ES-I3 (cell line): ENCODE measurements at regions not wholly inside any gene's neighbourhood (a gene's known extent, or its start where the extent isn't known, plus 50 kb on each side); places are given as distances from the start of the nearest gene placed in this dataset.
"Not testable (repeated sequence)": the region's sequence is repeated elsewhere in the genome, so short reads cannot be mapped to it uniquely, and the experiment has no call there.

Source experiments
- H3K36me3 ChIP-seq: 2 replicates; pipeline ENCODE4 v1.6.1; 2013; ENCODE audit warnings: mild to moderate bottlenecking, low read length, control low read depth, moderate library complexity; ENCODE audit not compliant: insufficient read depth
- H3K4me1 ChIP-seq: 2 replicates; pipeline ENCODE4 v1.6.1; 2013; ENCODE audit warnings: mild to moderate bottlenecking, control low read depth, low read length; ENCODE audit not compliant: insufficient read depth
- H3K9ac ChIP-seq: 2 replicates; pipeline ENCODE4 v1.6.1; 2013; ENCODE audit warnings: low read depth, mild to moderate bottlenecking, low read length, moderate library complexity
- H3K9me3 ChIP-seq: 2 replicates; pipeline ENCODE4 v1.6.1; 2013; ENCODE audit warnings: mild to moderate bottlenecking, low read length, moderate library complexity; ENCODE audit not compliant: control insufficient read depth, insufficient read depth

DNA sequence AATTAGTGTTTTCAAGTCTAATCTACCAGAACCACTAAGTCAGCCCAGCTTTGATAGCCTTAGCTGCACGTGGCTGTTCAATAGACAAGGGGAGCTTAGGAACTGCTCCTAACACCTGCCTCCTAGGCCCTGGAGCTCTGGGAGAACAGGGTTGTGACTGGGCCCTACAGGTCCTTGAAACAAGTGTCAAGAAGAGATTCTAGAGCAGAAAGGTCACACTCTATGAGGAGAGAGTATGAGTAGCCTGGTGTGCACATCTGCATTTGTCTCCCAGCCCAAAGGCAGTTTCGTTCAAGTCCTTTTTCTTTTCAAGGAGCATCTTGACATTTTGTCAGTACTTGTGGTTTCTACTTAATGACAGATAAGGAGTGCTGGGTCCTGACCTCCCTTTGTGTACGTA, 206.1 kb downstream of the PRELID2 start:
- no peak overlapping the region for H3K9ac ChIP-seq
- peaks cover under 1% of the 10 kb centered on the region; the same call in 1 of the 2 replicates for H3K9me3 ChIP-seq
- no peaks in the 10 kb centered on the region for H3K4me1 ChIP-seq
- H3K36me3 ChIP-seq: no peaks in the 10 kb centered on the region

DNA sequence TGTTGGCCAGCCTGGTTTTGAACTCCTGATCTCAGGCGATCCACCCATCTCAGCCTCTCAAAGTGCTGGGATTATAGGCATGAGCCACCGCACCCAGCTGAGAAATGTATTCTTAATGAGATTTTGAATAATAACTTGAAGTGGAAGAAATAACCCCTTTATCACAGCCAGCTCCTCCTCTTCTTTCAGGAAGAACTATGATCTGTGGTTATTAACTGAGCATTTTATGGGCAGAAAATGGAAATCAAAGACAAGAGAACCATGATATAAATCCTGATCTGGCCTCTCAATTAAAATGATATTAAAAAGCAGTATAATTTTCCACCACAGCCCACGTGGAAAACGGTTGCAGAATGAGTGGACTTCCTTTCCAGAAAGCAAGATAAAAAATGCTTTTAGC, 206.6 kb downstream of the PRELID2 start:
- Histone ChIP-seq H3K36me3 (no peaks in the 10 kb centered on the region), H3K9ac (no peak overlapping the region), H3K9me3 (peaks cover 5% of the 10 kb centered on the region; the same call in 1 of the 2 replicates), H3K4me1 (no peaks in the 10 kb centered on the region)

DNA sequence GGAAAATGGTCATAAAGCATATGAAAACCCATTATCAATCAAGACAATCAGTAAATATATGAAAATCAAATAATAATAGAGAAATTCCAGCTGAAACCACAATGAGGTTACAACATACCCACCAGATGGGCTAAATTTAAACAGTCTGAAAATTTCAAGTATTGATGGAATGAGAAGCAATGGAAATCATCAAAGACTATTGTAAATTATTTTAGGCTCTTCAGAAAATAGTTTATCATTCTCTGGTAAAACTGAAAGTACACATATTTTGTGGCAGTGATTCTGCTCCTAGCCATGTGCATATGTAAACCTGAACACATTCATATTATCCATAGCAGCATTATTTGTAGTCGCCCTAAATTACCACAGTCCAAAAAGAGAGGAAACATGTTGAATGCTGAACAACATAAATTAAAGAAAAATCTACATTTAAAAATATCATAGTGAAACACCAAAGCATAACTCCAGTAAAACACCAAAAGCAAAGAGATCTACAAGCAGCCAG, 215.3 kb downstream of the PRELID2 start:
- no peaks in the 10 kb centered on the region for H3K4me1 ChIP-seq
- H3K9me3 ChIP-seq: peaks cover 8% of the 10 kb centered on the region
- H3K36me3 ChIP-seq: no peaks in the 10 kb centered on the region
- H3K9ac ChIP-seq: no peak overlapping the region

DNA sequence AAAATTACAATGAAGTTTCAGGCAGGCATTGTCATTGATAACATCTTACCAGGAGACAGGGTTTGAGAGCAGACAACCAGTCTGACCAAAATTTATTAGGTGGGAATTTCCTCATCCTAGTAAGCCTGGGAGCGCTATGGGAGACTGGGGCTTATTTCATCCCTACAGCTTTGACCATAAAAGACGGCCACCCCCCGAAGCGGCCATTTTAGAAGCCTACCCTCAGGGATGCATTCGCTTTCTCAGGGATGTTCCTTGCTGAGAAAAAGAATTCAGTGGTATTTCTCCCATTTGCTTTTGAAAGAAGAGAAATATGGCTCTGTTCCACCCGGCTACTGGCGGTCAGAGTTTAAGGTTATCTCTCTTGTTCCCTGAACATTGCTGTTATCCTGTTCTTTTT, 218.4 kb downstream of the PRELID2 start:
- H3K9me3 ChIP-seq, H3K9ac ChIP-seq, H3K4me1 ChIP-seq, H3K36me3 ChIP-seq: not testable (repeated sequence)

DNA sequence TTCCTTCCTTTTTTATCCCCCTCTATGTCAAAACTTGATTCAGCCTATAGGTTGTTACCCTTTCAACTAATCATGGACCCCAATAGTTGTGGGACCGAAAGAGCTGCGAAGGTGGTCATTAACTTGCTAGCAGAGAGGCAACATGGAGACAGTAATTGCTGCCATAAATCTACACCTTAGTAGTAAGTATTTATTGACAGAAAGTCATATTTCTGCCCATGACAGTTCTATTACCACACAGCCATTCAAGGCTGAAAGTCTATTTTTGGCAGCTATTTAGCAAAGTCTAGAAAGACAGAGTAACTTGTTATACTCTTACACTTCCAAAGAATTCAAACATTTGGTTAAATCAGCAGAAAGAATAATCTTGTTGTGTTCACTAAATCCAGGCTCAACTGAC, 236.2 kb downstream of the PRELID2 start:
- Histone ChIP-seq H3K4me1 (no peaks in the 10 kb centered on the region), H3K9ac (no peak overlapping the region), H3K9me3 (no peaks in the 10 kb centered on the region)

DNA sequence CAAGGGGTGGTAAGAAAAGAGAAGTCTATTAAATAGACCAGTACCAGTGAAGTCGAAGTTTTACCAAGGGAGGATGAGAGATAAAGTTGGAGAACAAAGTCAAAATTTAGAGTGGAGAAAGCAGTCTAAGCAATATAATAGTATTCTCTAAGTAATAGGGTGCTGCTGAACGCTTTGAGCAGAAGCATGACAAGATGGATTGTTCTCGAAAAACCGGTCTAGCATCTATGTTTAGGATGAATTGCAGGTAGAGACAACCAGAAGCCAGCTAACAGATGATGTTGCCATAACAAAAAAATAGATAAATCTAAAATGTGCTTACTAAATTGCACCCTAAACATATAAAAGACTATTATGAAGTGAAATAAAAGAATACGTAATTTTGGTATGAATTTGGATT, 237.0 kb downstream of the PRELID2 start:
- H3K36me3 ChIP-seq: no peaks in the 10 kb centered on the region
- H3K9me3 ChIP-seq: no peaks in the 10 kb centered on the region
- H3K4me1 ChIP-seq: no peaks in the 10 kb centered on the region
- no peak overlapping the region for H3K9ac ChIP-seq

More for the DNA sequence above, 236.2 kb downstream of the PRELID2 start:
- H3K36me3 ChIP-seq: no peaks in the 10 kb centered on the region

DNA sequence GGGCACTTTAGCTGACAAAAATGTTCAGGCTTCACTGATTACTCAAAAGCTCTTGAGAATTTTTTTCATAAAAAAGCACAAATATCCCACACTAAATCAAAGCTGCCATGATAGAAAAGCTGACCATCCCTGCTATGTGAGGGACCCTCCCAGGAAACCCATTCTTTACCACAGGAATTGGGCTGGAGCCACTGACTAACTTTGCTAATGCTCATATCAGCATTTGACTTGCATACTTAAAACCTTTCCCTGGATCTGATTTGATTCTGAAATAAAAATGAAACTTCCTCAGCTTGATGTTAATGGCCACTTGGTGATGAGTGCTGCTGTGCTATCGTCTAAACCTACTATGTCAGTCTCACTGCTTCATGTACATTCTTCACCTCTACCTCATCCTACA, 243.6 kb downstream of the PRELID2 start:
- no peaks in the 10 kb centered on the region for H3K36me3 ChIP-seq
- no peak overlapping the region for H3K9ac ChIP-seq
- H3K4me1 ChIP-seq: no peaks in the 10 kb centered on the region
- no peaks in the 10 kb centered on the region for H3K9me3 ChIP-seq

DNA sequence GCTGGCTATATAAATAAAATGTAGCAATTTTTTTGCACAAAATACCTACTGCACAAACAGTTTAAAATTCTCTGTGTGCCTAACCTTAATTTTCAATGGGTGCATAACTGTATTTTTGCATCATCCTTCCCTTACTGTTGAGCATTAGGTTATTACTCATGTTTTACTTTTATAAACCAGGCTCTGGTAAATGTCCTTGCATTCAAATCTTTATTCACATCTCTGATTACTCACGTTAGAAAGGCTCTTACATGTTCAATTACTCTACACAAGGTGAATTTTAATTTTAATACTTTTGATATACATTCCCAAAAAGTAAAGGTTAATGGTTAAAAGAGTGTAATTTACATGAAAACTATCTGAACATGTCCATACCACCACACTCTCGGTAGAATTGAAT, 246.1 kb downstream of the PRELID2 start:
- Histone ChIP-seq H3K4me1 (no peaks in the 10 kb centered on the region), H3K36me3 (no peaks in the 10 kb centered on the region), H3K9ac (no peak overlapping the region), H3K9me3 (no peaks in the 10 kb centered on the region)

DNA sequence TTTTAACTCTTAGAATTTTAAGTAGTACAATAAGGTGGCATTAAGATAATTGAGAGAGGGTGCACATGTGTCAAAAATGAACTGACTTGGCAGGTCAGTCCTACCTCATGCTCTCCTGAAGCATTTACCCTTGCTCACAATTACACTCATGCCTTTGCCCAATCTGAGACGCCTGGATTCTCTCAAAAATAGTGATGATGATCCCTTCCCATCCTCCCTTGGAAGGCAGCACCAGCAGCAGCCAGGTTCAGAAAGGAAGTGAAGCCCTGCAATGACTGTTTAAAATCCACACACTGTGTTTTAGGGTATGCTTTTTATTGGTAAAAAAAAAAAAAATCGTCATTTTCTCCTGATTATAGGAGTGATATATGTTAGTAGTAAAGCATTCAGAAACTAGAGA, 246.6 kb downstream of the PRELID2 start:
- Histone ChIP-seq H3K4me1 (no peaks in the 10 kb centered on the region), H3K36me3 (no peaks in the 10 kb centered on the region), H3K9ac (no peak overlapping the region), H3K9me3 (no peaks in the 10 kb centered on the region)

DNA sequence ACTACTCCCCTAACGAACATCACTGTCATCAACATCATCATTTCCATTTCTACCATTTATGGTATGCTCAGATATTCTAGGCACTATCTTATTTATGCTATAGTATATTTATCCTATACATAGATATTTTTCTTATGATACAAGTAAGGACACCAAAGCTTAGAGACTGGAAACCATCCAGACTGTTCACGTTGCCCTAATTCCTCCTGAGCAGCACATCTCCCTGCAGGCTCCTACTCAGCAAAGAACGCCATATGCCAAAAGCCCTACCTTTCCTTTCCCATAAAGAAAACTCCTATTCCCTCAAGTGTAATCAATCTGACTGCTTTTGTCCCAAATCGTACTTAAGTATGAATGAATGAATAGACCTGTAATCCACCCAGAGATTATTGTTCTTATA, 247.0 kb downstream of the PRELID2 start:
- Histone ChIP-seq H3K9ac (no peak overlapping the region), H3K36me3 (no peaks in the 10 kb centered on the region), H3K9me3 (no peaks in the 10 kb centered on the region), H3K4me1 (no peaks in the 10 kb centered on the region)

DNA sequence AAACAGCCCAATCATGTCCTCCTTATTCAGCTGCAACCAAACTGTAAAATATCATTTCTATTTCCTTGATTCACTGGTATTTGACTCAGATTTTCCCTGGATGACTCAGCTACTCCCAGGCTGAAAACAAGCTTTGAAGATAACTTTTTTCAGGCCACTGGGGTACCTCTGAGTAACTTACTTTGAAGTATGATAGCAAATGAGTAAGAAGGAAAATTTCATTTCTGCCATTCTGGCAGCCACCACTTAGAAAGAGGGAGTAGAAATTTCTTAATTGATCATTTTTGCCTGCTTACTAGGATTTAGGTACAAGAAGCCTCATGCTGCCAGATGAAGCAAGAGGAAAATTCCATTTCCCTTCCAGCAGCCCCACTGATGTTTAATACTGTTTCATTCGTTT, 247.4 kb downstream of the PRELID2 start:
- Histone ChIP-seq H3K36me3 (no peaks in the 10 kb centered on the region), H3K9me3 (no peaks in the 10 kb centered on the region), H3K9ac (no peak overlapping the region), H3K4me1 (no peaks in the 10 kb centered on the region)

DNA sequence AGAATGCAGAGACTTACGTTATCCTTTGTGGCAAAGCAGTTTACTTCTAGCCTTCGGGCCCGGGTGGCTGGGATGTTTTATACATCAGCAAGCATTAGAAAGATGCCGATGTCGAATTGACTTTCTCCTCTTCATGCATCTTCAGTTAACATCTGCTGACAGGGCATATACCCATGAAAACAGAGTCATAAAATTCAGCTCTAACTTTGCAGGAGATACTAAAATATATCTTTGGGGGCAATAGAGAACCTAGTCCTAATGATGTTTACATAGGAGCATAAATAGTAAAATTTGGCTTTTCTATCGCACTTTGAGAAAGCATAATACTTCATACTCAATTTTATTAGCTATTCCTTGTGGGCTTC, 247.9 kb downstream of the PRELID2 start:
- Histone ChIP-seq H3K9ac (no peak overlapping the region), H3K36me3 (no peaks in the 10 kb centered on the region), H3K9me3 (no peaks in the 10 kb centered on the region)

DNA sequence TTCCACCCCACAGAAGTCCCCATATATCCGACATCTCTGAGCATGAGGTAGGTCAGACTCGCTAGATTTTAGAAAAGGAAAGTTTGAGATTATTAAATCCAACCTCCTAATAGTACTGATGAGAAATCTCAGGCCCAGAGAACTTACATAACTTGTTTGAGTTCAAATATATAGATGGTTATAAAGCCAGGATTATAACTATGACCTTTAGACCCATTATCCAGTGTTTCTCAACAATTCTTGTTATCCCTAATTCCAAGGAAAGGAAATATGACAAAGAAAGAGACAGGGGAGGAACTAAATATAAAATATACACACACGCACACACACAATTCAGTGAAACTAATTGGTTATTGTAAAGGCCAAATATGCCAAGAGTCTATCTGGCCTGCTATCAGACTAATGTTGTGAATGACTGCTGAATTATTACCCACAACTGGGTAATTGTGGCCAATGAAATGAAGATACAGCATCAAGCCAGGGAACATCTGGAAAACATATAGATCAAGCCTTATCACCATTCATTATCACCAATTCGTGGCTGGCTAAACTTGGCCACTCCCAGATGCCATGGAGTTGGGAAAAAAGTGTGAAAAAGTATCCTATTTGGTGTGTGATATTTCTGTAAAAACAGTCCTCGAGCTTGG, 248.4 kb downstream of the PRELID2 start:
- no peaks in the 10 kb centered on the region for H3K9me3 ChIP-seq
- H3K9ac ChIP-seq: no peak overlapping the region
- H3K36me3 ChIP-seq: no peaks in the 10 kb centered on the region
- H3K4me1 ChIP-seq: no peaks in the 10 kb centered on the region

More for the DNA sequence above, 247.9 kb downstream of the PRELID2 start:
- H3K4me1 ChIP-seq: no peaks in the 10 kb centered on the region

DNA sequence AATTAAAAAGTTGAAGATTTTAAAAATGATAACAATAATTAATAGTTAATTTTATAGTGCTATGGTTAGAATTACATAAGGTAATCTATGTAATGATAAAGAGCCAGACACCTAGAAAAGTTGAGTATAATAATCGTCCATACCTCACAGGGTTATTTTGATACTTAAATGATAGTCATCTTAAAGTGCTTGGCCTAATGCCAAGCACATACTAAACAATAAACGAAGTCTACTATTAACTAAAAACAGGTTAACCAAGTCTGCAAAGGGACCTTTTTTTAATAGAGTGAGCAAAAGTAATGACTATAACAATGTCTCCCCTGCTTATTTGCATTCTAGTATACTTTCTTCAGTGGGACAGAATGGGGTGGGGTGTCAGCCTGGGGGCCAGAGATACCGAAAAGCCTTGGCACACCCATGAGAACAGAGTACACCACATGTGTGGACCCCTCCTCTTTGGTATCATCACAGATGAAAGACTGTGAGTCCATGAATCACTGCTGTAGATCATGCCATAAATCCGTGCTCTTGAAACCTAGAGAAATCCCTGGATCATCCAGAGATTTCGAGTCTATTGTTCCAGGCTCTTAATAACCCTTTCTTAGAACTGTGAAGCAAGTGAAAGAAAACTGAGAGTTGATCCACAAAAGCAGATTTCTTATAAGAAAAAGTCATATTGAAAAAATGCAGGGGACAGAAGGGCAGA, 249.5 kb downstream of the PRELID2 start:
- no peaks in the 10 kb centered on the region for H3K4me1 ChIP-seq
- H3K9me3 ChIP-seq: no peaks in the 10 kb centered on the region
- H3K9ac ChIP-seq: no peak overlapping the region
- H3K36me3 ChIP-seq: no peaks in the 10 kb centered on the region

DNA sequence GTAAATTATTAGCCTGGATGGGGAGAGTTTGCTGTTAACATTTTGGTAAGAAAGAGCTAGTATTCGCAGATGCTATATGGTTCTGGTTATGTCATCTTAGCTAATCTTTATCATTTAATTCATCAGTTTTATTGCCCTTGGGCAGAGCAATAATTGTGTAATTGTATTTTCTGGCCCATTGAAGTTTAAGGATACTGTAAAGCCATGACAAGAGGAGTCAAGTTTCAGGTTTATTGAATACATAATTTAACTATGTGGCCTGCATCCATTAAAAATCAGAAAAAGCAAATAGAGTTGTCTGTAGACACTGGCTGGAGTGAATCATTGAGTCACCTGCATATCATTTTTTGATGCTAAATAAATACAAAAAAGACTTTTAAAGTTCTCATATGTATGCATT, 255.8 kb downstream of the PRELID2 start:
- Histone ChIP-seq H3K4me1 (no peaks in the 10 kb centered on the region), H3K9me3 (no peaks in the 10 kb centered on the region), H3K36me3 (no peaks in the 10 kb centered on the region), H3K9ac (no peak overlapping the region)
